Neural progenitor cell (in vitro differentiated cells): ENCODE measurements at regions not wholly inside any gene's neighbourhood (a gene's known extent, or its start where the extent isn't known, plus 50 kb on each side); places are given as distances from the start of the nearest gene placed in this dataset.
"Not testable (repeated sequence)": the region's sequence is repeated elsewhere in the genome, so short reads cannot be mapped to it uniquely, and the experiment has no call there.

Source experiments
- DNase-seq: peaks from one replicate; pipeline ENCODE4 v3.0.0-alpha.2; 2016; ENCODE audit warnings: low spot score
- H2AFZ ChIP-seq: fragments of 200-600 bp; sonication (generic); replicated peaks from 2 replicates; pipeline ENCODE4 v1.6.1; 2016; ENCODE audit warnings: antibody characterized with exemption
- H3F3A ChIP-seq: fragments of 200-600 bp; sonication (generic); 2 replicates; pipeline ENCODE4 v1.6.1; 2016; ENCODE audit warnings: antibody characterized with exemption, low read depth
- H3K27ac ChIP-seq: fragments of 200-600 bp; sonication (generic); 2 replicates; pipeline ENCODE4 v1.5.1; 2016; ENCODE audit warnings: mild to moderate bottlenecking
- H3K27me3 ChIP-seq: fragments of 200-600 bp; sonication (generic); 2 replicates; pipeline ENCODE4 v1.6.1; 2016; ENCODE audit warnings: mild to moderate bottlenecking, moderate library complexity
- H3K36me3 ChIP-seq: fragments of 200-600 bp; sonication (generic); 2 replicates; pipeline ENCODE4 v1.5.1; 2016
- H3K4me1 ChIP-seq: fragments of 200-600 bp; sonication (generic); 2 replicates; pipeline ENCODE4 v1.6.1; 2016; ENCODE audit warnings: mixed run types
- H3K4me2 ChIP-seq: fragments of 200-600 bp; sonication (generic); 2 replicates; pipeline ENCODE4 v1.6.1; 2016
- H3K4me3 ChIP-seq: fragments of 200-600 bp; sonication (generic); 2 replicates; pipeline ENCODE4 v1.5.1; 2016
- H3K79me2 ChIP-seq: fragments of 200-600 bp; sonication (generic); 2 replicates; pipeline ENCODE4 v1.6.1; 2016; ENCODE audit warnings: low read depth
- H3K9ac ChIP-seq: fragments of 200-600 bp; sonication (generic); 2 replicates; pipeline ENCODE4 v1.6.1; 2016
- H3K9me3 ChIP-seq: fragments of 200-600 bp; sonication (generic); 2 replicates; pipeline ENCODE4 v1.5.1; 2016; ENCODE audit warnings: low read depth
- H4K20me1 ChIP-seq: fragments of 200-600 bp; sonication (generic); 2 replicates; pipeline ENCODE4 v1.6.1; 2016; ENCODE audit warnings: low read depth
- H3K27ac Mint-ChIP-seq: 3 replicates; pipeline ENCODE4 v1.8.0; 2021; ENCODE audit warnings: mixed read lengths
- H3K27me3 Mint-ChIP-seq: 2 replicates; pipeline ENCODE4 v1.8.0; 2022; ENCODE audit warnings: low read depth, mild to moderate bottlenecking, inconsistent platforms, moderate library complexity, mixed read lengths; ENCODE audit not compliant: insufficient read depth
- H3K36me3 Mint-ChIP-seq: 3 replicates; pipeline ENCODE4 v1.8.0; 2021; ENCODE audit warnings: mixed read lengths
- H3K4me1 Mint-ChIP-seq: 3 replicates; pipeline ENCODE4 v1.8.0; 2021; ENCODE audit warnings: mixed read lengths
- H3K4me3 Mint-ChIP-seq: 3 replicates; pipeline ENCODE4 v1.8.0; 2021; ENCODE audit warnings: mild to moderate bottlenecking, moderate library complexity, mixed read lengths
- H3K9me3 Mint-ChIP-seq: 3 replicates; pipeline ENCODE4 v1.8.0; 2020; ENCODE audit warnings: mixed read lengths
- CTCF ChIP-seq: fragments of 200-600 bp; sonication (generic); IDR thresholded peaks from 2 replicates; pipeline ENCODE4 v1.5.1; 2017; ENCODE audit warnings: antibody characterized with exemption, mild to moderate bottlenecking
- EZH2 ChIP-seq: fragments of 200-600 bp; sonication (generic); IDR thresholded peaks from 2 replicates; pipeline ENCODE4 v1.6.1; 2017; ENCODE audit warnings: antibody characterized with exemption, mild to moderate bottlenecking, moderate library complexity
- EZH2phosphoT487 ChIP-seq: fragments of 200-600 bp; sonication (generic); IDR thresholded peaks from 2 replicates; pipeline ENCODE4 v1.6.1; 2017; ENCODE audit warnings: antibody characterized with exemption

DNA sequence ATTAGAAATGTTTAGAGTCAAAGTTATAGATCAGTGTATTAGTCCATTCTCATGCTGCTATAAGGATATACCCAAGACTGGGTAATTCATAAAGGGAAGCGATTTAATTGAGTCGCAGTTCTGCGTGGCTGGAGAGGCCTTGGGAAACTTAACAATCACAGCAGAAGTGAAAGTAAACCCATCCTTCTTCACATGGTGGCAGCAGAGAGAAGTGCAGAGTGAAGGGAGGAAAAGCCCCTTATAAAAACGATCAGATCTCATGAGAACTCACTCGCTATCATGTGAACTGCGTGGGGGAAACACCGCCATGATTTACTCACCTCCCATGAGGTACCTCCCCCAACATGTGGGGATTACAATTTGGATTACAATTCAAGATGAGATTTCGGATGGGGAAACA, 871.5 kb downstream of the DIPK2A start:
- Histone ChIP-seq H3K4me2 (no peak overlapping the region), H3K36me3 (no peaks in the 10 kb centered on the region), H3K27me3 (no peaks in the 10 kb centered on the region), H3K79me2 (no peaks in the 10 kb centered on the region), H3K9me3 (no peaks in the 10 kb centered on the region), H3K9ac (no peak overlapping the region), H3K27ac (no peak overlapping the region), H3K4me1 (no peaks in the 10 kb centered on the region), H4K20me1 (no peaks in the 10 kb centered on the region), H3K4me3 (no peak overlapping the region), H2AFZ (no peak overlapping the region), H3F3A (no peaks in the 10 kb centered on the region)
- peaks cover 8% of the 10 kb centered on the region for H3K9me3 Mint-ChIP-seq
- no peak overlapping the region for H3K27ac Mint-ChIP-seq
- H3K4me1 Mint-ChIP-seq = no peaks in the 10 kb centered on the region
- no peaks in the 10 kb centered on the region for H3K27me3 Mint-ChIP-seq
- TF ChIP-seq EZH2 (no peak), CTCF (peak; percentile 29)
- H3K4me3 Mint-ChIP-seq = no peak overlapping the region
- H3K36me3 Mint-ChIP-seq = peaks cover 2% of the 10 kb centered on the region
- DNase-seq = no peak

- TF ChIP-seq EZH2phosphoT487 (no peak), CTCF (no peak), EZH2 (no peak)
Observed at GRCh38 chr3:144852999-144853398, 881.4 kb downstream of the DIPK2A start.

DNA sequence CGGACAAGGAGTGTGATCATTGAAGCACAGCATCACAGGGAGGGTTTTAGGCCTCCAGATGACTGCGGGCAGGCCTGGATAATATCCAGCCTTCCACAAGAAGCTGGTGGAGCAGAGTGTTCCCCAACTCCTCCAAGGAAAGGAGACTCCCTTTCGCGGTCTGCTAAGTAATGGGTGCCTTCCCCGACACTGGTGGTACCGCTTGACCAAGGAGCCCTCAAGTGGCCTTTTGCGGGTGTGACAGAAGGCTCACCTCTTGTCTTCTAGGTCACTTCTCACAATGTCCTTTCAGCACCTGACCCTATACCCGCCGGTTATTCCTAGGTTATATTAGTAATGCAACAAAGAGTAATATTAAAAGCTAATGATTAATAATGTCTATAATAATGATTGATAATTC, 882.4 kb downstream of the DIPK2A start:
- H4K20me1 ChIP-seq, H3K4me3 Mint-ChIP-seq, H3K27me3 ChIP-seq, H3K9me3 Mint-ChIP-seq, H3K27me3 Mint-ChIP-seq, H3F3A ChIP-seq, H3K79me2 ChIP-seq, H2AFZ ChIP-seq, H3K4me3 ChIP-seq, H3K36me3 ChIP-seq, H3K9ac ChIP-seq, H3K4me2 ChIP-seq, H3K27ac ChIP-seq, H3K27ac Mint-ChIP-seq, H3K4me1 Mint-ChIP-seq, H3K4me1 ChIP-seq, H3K9me3 ChIP-seq, H3K36me3 Mint-ChIP-seq: not testable (repeated sequence)
- peak; percentile 11 for DNase-seq

More at GRCh38 chr3:144852999-144853398, 881.4 kb downstream of the DIPK2A start:
- Histone ChIP-seq H3K4me2 (no peak overlapping the region), H2AFZ (no peak overlapping the region), H4K20me1 (no peaks in the 10 kb centered on the region), H3K36me3 (no peaks in the 10 kb centered on the region), H3K27ac (no peak overlapping the region), H3K27me3 (no peaks in the 10 kb centered on the region), H3K4me3 (no peak overlapping the region), H3K9me3 (no peaks in the 10 kb centered on the region), H3F3A (no peaks in the 10 kb centered on the region), H3K4me1 (no peaks in the 10 kb centered on the region), H3K9ac (no peak overlapping the region), H3K79me2 (no peaks in the 10 kb centered on the region)
- Mint-ChIP-seq H3K9me3 (no peaks in the 10 kb centered on the region), H3K4me1 (no peaks in the 10 kb centered on the region), H3K4me3 (no peak overlapping the region), H3K36me3 (no peaks in the 10 kb centered on the region), H3K27me3 (no peaks in the 10 kb centered on the region), H3K27ac (no peak overlapping the region)
- DNase-seq = no peak

DNA sequence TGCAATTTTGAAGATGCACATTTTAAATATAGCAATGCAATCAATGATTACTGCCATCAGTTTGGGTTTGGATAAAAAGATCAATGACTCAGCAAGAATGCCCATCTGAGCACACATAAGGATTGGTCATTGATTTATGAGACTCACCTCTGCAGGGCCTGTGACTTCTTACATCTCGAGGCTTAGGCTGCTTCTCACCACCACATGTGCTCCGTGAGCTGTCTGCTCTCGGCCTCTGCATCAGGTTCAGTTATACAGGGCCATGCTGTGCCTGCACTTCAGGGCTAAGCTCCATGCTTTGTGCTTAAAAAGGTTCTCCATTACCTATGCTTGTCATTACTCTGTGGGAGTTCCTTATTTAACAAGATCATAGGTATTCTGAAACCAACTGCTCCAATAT, 887.5 kb downstream of the DIPK2A start:
- DNase-seq = peak; percentile 28
- no peaks in the 10 kb centered on the region for H3K79me2 ChIP-seq
- H3K9ac ChIP-seq = no peak overlapping the region
- Mint-ChIP-seq H3K4me1 (peaks cover 4% of the 10 kb centered on the region), H3K36me3 (no peaks in the 10 kb centered on the region), H3K4me3 (no peak overlapping the region), H3K9me3 (no peaks in the 10 kb centered on the region), H3K27ac (no peak overlapping the region), H3K27me3 (no peaks in the 10 kb centered on the region)
- no peaks in the 10 kb centered on the region for H3K9me3 ChIP-seq
- H3K27ac ChIP-seq = no peak overlapping the region
- H3K27me3 ChIP-seq = no peaks in the 10 kb centered on the region
- H3K4me2 ChIP-seq = no peak overlapping the region
- no peak overlapping the region for H2AFZ ChIP-seq
- H3K4me1 ChIP-seq = no peaks in the 10 kb centered on the region
- H3F3A ChIP-seq = no peaks in the 10 kb centered on the region
- H4K20me1 ChIP-seq = no peaks in the 10 kb centered on the region
- H3K4me3 ChIP-seq = no peak overlapping the region
- TF ChIP-seq CTCF (no peak), EZH2phosphoT487 (peak; percentile 42), EZH2 (no peak)
- no peaks in the 10 kb centered on the region for H3K36me3 ChIP-seq
